ENCODE measurements at regions not wholly inside any gene's neighbourhood (a gene's known extent, or its start where the extent isn't known, plus 50 kb on each side); places are given as distances from the start of the nearest gene placed in this dataset.

DNA sequence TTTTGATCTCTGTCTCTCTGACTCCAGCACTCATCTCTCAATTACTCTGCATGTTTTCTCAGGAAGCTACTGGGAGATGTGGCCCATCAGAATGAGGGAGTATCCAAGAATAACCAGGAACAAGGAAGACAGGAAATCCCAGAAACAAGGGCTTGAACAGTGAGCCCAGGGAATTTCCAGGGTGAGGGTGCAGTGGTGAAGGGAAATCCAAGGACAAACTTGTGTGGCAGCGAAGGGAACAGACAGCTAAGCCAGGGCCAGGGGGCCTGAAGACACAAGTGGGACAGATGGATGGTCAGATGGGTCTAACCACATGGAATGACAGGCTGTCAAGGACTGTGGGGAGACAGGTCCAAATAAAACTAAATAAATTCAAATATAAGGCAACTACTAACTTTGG, 121.8 kb upstream of the ERRFI1 start:
- no peak for TF ChIP-seq CTCF (IDR thresholded peaks at IDR 0.05)
- no peak for TF ChIP-seq EP300 (IDR thresholded peaks at IDR 0.05)
- no peak for TF ChIP-seq POLR2A (IDR thresholded peaks at IDR 0.05)

All from tibial nerve (tissue), 4 donors.